NCI-H526 (cell line): ENCODE measurements at regions not wholly inside any gene's neighbourhood (a gene's known extent, or its start where the extent isn't known, plus 50 kb on each side); places are given as distances from the start of the nearest gene placed in this dataset.
A peak's percentile ranks its signal among the peaks of the same experiment; 100 is the strongest.

Experiments used
- DNase-seq, 2 experiments: peaks; one replicate each; lab custom pipeline; 2025; lab: John Stamatoyannopoulos, UW

- no peak for DNase-seq
Observed at GRCh38 chr6:44559486-44560270, 172.2 kb downstream of the CDC5L start.

GRCh38 chr6:44560458-44561059 is 173.1 kb downstream of the CDC5L start:
- DNase-seq: no peak

- DNase-seq: no peak
Observed at GRCh38 chr6:44561060-44561623, 173.6 kb downstream of the CDC5L start.

GRCh38 chr6:44561832-44562665 is 174.5 kb downstream of the CDC5L start:
- no peak for DNase-seq

GRCh38 chr6:44563397-44563796 is 175.9 kb downstream of the CDC5L start:
- DNase-seq: no peak

- DNase-seq: no peak
Observed at GRCh38 chr6:44564906-44565524, 177.5 kb downstream of the CDC5L start.

GRCh38 chr6:44567406-44567805 is 179.9 kb downstream of the CDC5L start:
- no peak for DNase-seq

GRCh38 chr6:44569131-44569530 is 181.6 kb downstream of the CDC5L start:
- peak in 1 of 2 experiments; percentile 26 for DNase-seq

GRCh38 chr6:44569931-44570385 is 182.5 kb downstream of the CDC5L start:
- no peak for DNase-seq

- no peak for DNase-seq
Observed at GRCh38 chr6:44571510-44571909, 184.0 kb downstream of the CDC5L start.

GRCh38 chr6:44572346-44572745 is 184.8 kb downstream of the CDC5L start:
- no peak for DNase-seq

- DNase-seq: no peak
Observed at GRCh38 chr6:44575644-44576043, 188.1 kb downstream of the CDC5L start.

GRCh38 chr6:44576132-44576631 is 188.7 kb downstream of the CDC5L start:
- no peak for DNase-seq

GRCh38 chr6:44580901-44581300 is 193.4 kb downstream of the CDC5L start:
- DNase-seq: no peak

GRCh38 chr6:44582930-44583329 is 195.4 kb downstream of the CDC5L start:
- DNase-seq: no peak

GRCh38 chr6:44590471-44590870 is 203.0 kb downstream of the CDC5L start:
- no peak for DNase-seq

- peak; percentile 71 to 92 for DNase-seq
Observed at GRCh38 chr6:44593539-44593944, 206.0 kb downstream of the CDC5L start.

- DNase-seq: peak in 1 of 2 experiments; percentile 11
Observed at GRCh38 chr6:44594481-44594880, 207.0 kb downstream of the CDC5L start.

- no peak for DNase-seq
Observed at GRCh38 chr6:44598679-44599078, 211.2 kb downstream of the CDC5L start.

GRCh38 chr6:44599672-44600071 is 212.2 kb downstream of the CDC5L start:
- DNase-seq: no peak

GRCh38 chr6:44603044-44603686 is 215.7 kb downstream of the CDC5L start:
- no peak for DNase-seq
